ENCODE measurements at regions not wholly inside any gene's neighbourhood (a gene's known extent, or its start where the extent isn't known, plus 50 kb on each side); places are given as distances from the start of the nearest gene placed in this dataset.
"Not testable (repeated sequence)": the region's sequence is repeated elsewhere in the genome, so short reads cannot be mapped to it uniquely, and the experiment has no call there.

GRCh38 chr13:65564561-65564960 is 1665.6 kb downstream of the PCDH9 start:
- TF ChIP-seq, protein P1, sequence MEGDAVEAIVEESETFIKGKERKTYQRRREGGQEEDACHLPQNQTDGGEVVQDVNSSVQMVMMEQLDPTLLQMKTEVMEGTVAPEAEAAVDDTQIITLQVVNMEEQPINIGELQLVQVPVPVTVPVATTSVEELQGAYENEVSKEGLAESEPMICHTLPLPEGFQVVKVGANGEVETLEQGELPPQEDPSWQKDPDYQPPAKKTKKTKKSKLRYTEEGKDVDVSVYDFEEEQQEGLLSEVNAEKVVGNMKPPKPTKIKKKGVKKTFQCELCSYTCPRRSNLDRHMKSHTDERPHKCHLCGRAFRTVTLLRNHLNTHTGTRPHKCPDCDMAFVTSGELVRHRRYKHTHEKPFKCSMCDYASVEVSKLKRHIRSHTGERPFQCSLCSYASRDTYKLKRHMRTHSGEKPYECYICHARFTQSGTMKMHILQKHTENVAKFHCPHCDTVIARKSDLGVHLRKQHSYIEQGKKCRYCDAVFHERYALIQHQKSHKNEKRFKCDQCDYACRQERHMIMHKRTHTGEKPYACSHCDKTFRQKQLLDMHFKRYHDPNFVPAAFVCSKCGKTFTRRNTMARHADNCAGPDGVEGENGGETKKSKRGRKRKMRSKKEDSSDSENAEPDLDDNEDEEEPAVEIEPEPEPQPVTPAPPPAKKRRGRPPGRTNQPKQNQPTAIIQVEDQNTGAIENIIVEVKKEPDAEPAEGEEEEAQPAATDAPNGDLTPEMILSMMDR (IDR thresholded peaks at IDR 0.05; ENCODE audit: low read depth, low read length, poor library complexity, severe bottlenecking) = not testable (repeated sequence)
- TF ChIP-seq EZH2phosphoT487 (IDR thresholded peaks at IDR 0.05; ENCODE audit: borderline replicate concordance, low read length) = not testable (repeated sequence)
